ENCODE measurements at regions not wholly inside any gene's neighbourhood (a gene's known extent, or its start where the extent isn't known, plus 50 kb on each side); places are given as distances from the start of the nearest gene placed in this dataset.

GRCh38 chr6:121020656-121021055 lies 313.6 kb downstream of the TBC1D32 start:
- Histone ChIP-seq H3K36me3 (ENCODE audit: insufficient read depth, low read length) (no peaks in the 10 kb centered on the region), H3K9ac (ENCODE audit: low read depth, low read length) (no peak overlapping the region), H3K4me1 (ENCODE audit: insufficient read depth, low read length) (no peaks in the 10 kb centered on the region), H3K9me3 (ENCODE audit: control insufficient read depth, insufficient read depth, low read length) (no peaks in the 10 kb centered on the region)

- no peaks in the 10 kb centered on the region for H3K4me1 ChIP-seq (ENCODE audit: insufficient read depth, low read length)
- H3K9me3 ChIP-seq (ENCODE audit: control insufficient read depth, insufficient read depth, low read length) = no peaks in the 10 kb centered on the region
- H3K9ac ChIP-seq (ENCODE audit: low read depth, low read length) = no peak overlapping the region
- H3K36me3 ChIP-seq (ENCODE audit: insufficient read depth, low read length) = no peaks in the 10 kb centered on the region
Measured at GRCh38 chr6:121008553-121008952, 325.7 kb downstream of the TBC1D32 start.

GRCh38 chr6:121006024-121006423 lies 328.3 kb downstream of the TBC1D32 start:
- no peaks in the 10 kb centered on the region for H3K36me3 ChIP-seq (ENCODE audit: insufficient read depth, low read length)
- H3K4me1 ChIP-seq (ENCODE audit: insufficient read depth, low read length) = no peaks in the 10 kb centered on the region
- no peaks in the 10 kb centered on the region for H3K9me3 ChIP-seq (ENCODE audit: control insufficient read depth, insufficient read depth, low read length)
- no peak overlapping the region for H3K9ac ChIP-seq (ENCODE audit: low read depth, low read length)

DNA sequence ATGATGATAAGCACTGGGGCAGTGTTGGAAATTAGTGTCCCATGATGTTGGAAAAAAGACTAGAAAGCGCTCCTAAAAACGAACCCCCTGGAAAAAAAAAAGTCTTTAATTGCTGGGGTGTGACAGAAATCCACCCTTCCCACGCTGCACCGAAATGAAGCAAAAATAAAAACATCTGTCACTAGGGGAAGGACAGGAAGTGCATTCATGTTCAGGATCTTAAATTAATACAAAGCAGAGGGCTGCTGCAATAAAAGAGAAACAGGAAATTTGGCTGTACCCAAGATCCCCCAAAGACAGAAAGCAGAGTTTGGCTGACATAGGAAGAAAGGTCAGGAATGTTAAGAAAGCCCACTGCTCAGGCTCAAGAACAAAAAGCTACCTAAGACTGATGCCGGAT lies 333.9 kb downstream of the TBC1D32 start:
- H3K9ac ChIP-seq (ENCODE audit: low read depth, low read length) = no peak overlapping the region
- no peaks in the 10 kb centered on the region for H3K36me3 ChIP-seq (ENCODE audit: insufficient read depth, low read length)
- H3K9me3 ChIP-seq (ENCODE audit: control insufficient read depth, insufficient read depth, low read length) = no peaks in the 10 kb centered on the region
- no peaks in the 10 kb centered on the region for H3K4me1 ChIP-seq (ENCODE audit: insufficient read depth, low read length)

GRCh38 chr6:120996340-120996739 lies 337.9 kb downstream of the TBC1D32 start:
- no peaks in the 10 kb centered on the region for H3K9me3 ChIP-seq (ENCODE audit: control insufficient read depth, insufficient read depth, low read length)
- no peaks in the 10 kb centered on the region for H3K4me1 ChIP-seq (ENCODE audit: insufficient read depth, low read length)
- no peak overlapping the region for H3K9ac ChIP-seq (ENCODE audit: low read depth, low read length)
- no peaks in the 10 kb centered on the region for H3K36me3 ChIP-seq (ENCODE audit: insufficient read depth, low read length)

- H3K9me3 ChIP-seq (ENCODE audit: control insufficient read depth, insufficient read depth, low read length) = no peaks in the 10 kb centered on the region
- H3K4me1 ChIP-seq (ENCODE audit: insufficient read depth, low read length) = no peaks in the 10 kb centered on the region
- H3K36me3 ChIP-seq (ENCODE audit: insufficient read depth, low read length) = no peaks in the 10 kb centered on the region
- H3K9ac ChIP-seq (ENCODE audit: low read depth, low read length) = no peak overlapping the region
Measured at GRCh38 chr6:120994573-120994967, 339.7 kb downstream of the TBC1D32 start.

DNA sequence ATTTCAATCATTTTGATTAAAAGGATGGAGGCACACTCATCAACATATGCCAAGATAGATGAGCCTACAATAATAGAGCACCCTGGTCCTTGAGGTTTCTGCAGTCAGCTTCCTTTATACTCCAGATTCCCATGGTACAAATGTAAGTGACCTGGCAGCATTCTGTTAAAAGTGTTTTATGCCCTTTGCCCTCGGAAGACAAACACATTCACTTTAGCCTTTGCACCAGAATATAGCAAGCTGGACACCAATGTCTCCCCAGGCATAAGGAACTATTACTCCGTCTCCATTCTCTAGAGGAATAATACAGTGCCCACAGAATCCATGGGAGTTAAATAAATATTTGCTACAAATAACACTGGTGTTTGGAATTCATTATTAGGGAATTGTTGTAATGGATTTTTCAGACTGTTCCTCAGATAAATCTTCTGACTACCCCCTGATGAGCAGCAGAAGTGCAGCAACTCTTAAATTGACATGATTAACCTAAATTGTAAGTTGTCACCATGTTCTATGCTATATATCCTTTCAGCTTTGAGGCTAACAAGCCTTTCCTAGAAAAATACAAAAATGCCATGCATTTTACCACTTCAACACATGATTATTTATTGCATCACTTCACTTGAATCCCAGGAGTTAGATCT lies 340.2 kb downstream of the TBC1D32 start:
- Histone ChIP-seq H3K9me3 (ENCODE audit: control insufficient read depth, insufficient read depth, low read length) (no peaks in the 10 kb centered on the region), H3K9ac (ENCODE audit: low read depth, low read length) (no peak overlapping the region), H3K4me1 (ENCODE audit: insufficient read depth, low read length) (no peaks in the 10 kb centered on the region), H3K36me3 (ENCODE audit: insufficient read depth, low read length) (no peaks in the 10 kb centered on the region)

GRCh38 chr6:120992257-120992656 lies 342.0 kb downstream of the TBC1D32 start:
- H3K36me3 ChIP-seq (ENCODE audit: insufficient read depth, low read length) = no peaks in the 10 kb centered on the region
- H3K9ac ChIP-seq (ENCODE audit: low read depth, low read length) = no peak overlapping the region
- H3K9me3 ChIP-seq (ENCODE audit: control insufficient read depth, insufficient read depth, low read length) = no peaks in the 10 kb centered on the region
- H3K4me1 ChIP-seq (ENCODE audit: insufficient read depth, low read length) = no peaks in the 10 kb centered on the region

DNA sequence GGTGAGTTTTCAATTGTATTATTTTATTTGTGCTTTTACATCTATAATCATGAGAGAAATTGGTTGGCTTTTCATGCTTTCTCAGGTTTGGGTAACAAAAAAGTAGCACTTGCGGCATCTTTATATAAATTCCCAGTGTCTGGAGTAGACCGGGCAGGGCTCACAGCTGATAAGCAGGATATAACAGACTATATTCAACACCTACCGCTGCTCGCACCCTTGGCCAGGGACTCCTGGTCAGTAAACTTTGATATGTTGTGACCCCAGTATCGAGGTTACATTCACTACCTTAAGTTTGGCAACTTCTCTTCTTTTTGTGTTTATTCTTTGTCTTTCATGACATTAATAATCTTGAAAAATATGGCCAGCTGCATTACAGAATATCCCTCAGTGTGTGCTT lies 343.4 kb downstream of the TBC1D32 start:
- no peaks in the 10 kb centered on the region for H3K36me3 ChIP-seq (ENCODE audit: insufficient read depth, low read length)
- H3K9ac ChIP-seq (ENCODE audit: low read depth, low read length) = no peak overlapping the region
- H3K4me1 ChIP-seq (ENCODE audit: insufficient read depth, low read length) = no peaks in the 10 kb centered on the region
- no peaks in the 10 kb centered on the region for H3K9me3 ChIP-seq (ENCODE audit: control insufficient read depth, insufficient read depth, low read length)

- H3K9me3 ChIP-seq (ENCODE audit: control insufficient read depth, insufficient read depth, low read length) = no peaks in the 10 kb centered on the region
- H3K4me1 ChIP-seq (ENCODE audit: insufficient read depth, low read length) = no peaks in the 10 kb centered on the region
- no peaks in the 10 kb centered on the region for H3K36me3 ChIP-seq (ENCODE audit: insufficient read depth, low read length)
- no peak overlapping the region for H3K9ac ChIP-seq (ENCODE audit: low read depth, low read length)
Measured at GRCh38 chr6:120981835-120982234, 352.4 kb downstream of the TBC1D32 start.

- Histone ChIP-seq H3K36me3 (ENCODE audit: insufficient read depth, low read length) (no peaks in the 10 kb centered on the region), H3K9me3 (ENCODE audit: control insufficient read depth, insufficient read depth, low read length) (no peaks in the 10 kb centered on the region), H3K4me1 (ENCODE audit: insufficient read depth, low read length) (no peaks in the 10 kb centered on the region), H3K9ac (ENCODE audit: low read depth, low read length) (no peak overlapping the region)
Measured at GRCh38 chr6:120966321-120966720, 368.0 kb downstream of the TBC1D32 start.

DNA sequence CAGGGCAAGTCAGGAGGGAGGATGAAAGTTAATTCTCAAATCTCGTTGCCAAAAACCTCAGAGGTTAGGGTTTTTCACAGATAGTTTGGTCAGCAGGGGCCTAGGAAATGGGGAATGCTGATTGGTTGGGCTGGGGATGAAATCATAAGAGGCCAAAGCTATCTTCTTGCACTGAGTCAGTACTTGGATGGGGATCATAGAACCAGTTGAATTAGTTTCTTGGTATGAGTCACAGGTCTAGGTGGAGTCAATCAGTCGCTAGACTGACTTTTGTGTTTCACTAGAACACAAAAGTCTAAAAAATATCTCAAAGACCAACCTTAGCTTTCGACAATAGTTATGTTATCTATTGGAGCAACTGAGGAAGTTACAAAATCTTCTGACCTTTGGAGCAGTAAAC lies 368.5 kb downstream of the TBC1D32 start:
- no peaks in the 10 kb centered on the region for H3K9me3 ChIP-seq (ENCODE audit: control insufficient read depth, insufficient read depth, low read length)
- no peaks in the 10 kb centered on the region for H3K36me3 ChIP-seq (ENCODE audit: insufficient read depth, low read length)
- no peaks in the 10 kb centered on the region for H3K4me1 ChIP-seq (ENCODE audit: insufficient read depth, low read length)
- H3K9ac ChIP-seq (ENCODE audit: low read depth, low read length) = no peak overlapping the region

GRCh38 chr6:120960761-120961160 lies 373.5 kb downstream of the TBC1D32 start:
- H3K36me3 ChIP-seq (ENCODE audit: insufficient read depth, low read length) = no peaks in the 10 kb centered on the region
- no peaks in the 10 kb centered on the region for H3K4me1 ChIP-seq (ENCODE audit: insufficient read depth, low read length)
- no peak overlapping the region for H3K9ac ChIP-seq (ENCODE audit: low read depth, low read length)
- no peaks in the 10 kb centered on the region for H3K9me3 ChIP-seq (ENCODE audit: control insufficient read depth, insufficient read depth, low read length)

DNA sequence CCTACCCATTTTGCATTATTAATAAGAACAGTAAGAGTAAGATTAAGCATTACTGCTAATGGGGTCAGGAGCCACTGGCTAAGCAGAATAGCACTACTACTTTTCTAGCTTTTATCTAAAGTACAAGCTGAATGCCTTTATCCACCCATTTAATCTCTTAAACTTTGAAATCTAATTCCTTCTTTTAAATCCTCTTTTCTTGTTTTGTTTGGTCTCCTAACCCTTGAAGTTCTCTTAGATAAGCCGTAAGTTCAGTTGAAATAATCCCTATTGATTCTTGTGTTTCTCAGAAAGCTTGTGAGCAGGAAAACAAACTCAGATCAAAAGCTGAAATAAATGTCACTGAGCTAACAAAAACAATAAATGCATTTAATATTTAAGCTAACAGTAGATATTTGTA lies 380.2 kb downstream of the TBC1D32 start:
- H3K9me3 ChIP-seq (ENCODE audit: control insufficient read depth, insufficient read depth, low read length) = no peaks in the 10 kb centered on the region
- no peak overlapping the region for H3K9ac ChIP-seq (ENCODE audit: low read depth, low read length)
- H3K36me3 ChIP-seq (ENCODE audit: insufficient read depth, low read length) = no peaks in the 10 kb centered on the region
- no peaks in the 10 kb centered on the region for H3K4me1 ChIP-seq (ENCODE audit: insufficient read depth, low read length)

DNA sequence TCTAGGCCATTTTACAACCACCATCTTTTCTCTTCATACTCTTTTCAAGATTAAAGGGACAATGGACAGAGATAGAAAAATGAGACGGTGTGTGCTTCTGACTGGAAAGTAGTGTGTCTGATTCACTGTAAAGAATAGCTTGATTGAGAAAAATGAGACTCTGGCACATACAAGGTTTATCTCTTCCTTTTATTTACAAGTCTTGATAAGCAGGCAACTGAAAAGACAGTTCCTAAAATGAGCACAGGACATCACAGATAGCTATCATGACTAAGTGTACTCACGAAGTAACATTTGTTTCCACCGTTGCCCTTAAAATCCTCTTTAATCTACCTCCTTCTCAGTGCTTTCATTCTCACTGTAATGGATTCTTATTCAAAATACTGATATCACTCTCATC lies 383.0 kb downstream of the TBC1D32 start:
- Histone ChIP-seq H3K4me1 (ENCODE audit: insufficient read depth, low read length) (no peaks in the 10 kb centered on the region), H3K9me3 (ENCODE audit: control insufficient read depth, insufficient read depth, low read length) (no peaks in the 10 kb centered on the region), H3K36me3 (ENCODE audit: insufficient read depth, low read length) (no peaks in the 10 kb centered on the region), H3K9ac (ENCODE audit: low read depth, low read length) (no peak overlapping the region)

- Histone ChIP-seq H3K4me1 (ENCODE audit: insufficient read depth, low read length) (no peaks in the 10 kb centered on the region), H3K9me3 (ENCODE audit: control insufficient read depth, insufficient read depth, low read length) (no peaks in the 10 kb centered on the region), H3K36me3 (ENCODE audit: insufficient read depth, low read length) (no peaks in the 10 kb centered on the region), H3K9ac (ENCODE audit: low read depth, low read length) (no peak overlapping the region)
Measured at GRCh38 chr6:120947111-120947510, 387.2 kb downstream of the TBC1D32 start.
